ENCODE measurements at regions not wholly inside any gene's neighbourhood (a gene's known extent, or its start where the extent isn't known, plus 50 kb on each side); places are given as distances from the start of the nearest gene placed in this dataset.
A peak's percentile ranks its signal among the peaks of the same experiment; 100 is the strongest.

DNA sequence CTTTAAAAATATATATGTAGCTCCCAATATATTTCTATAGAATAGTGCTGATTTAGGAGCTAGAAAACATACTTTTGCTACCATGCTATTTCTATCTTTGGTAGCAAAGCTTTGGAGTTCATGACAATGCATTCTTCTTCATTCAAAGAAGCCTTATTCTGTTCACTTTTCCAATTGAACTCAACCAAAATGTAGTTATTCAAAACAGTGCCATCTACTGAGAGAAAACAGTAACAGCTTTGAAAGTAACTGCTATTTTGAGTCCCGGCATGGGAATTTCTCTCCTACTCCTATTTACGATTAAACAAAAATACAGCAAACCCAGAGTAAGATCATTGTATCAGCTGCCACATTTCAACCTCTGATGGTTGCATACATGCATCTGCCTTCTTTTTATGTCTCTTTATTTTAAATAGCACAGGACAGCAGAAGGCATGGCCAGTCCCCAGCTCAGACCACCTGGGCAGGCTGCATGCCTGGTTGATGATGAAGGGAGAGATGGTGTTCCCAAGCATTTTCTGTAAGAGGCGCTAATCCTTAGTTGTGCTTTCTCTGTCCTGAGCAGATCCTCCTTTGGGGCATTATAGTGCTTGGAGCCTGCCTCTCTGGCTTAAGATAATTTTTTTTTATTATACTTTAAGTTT lies 69.7 kb upstream of the SULT1C3 start:
- Histone ChIP-seq H3K9me1 (ENCODE audit: control insufficient read depth, insufficient read depth, low read length) (no peaks in the 10 kb centered on the region), H4K20me1 (replicated peaks; ENCODE audit: control insufficient read depth, insufficient read depth, low read length) (no peaks in the 10 kb centered on the region), H3K27ac (ENCODE audit: extremely low read depth, low read depth, low read length) (no peak overlapping the region), H3K9me3 (replicated peaks; ENCODE audit: control insufficient read depth, insufficient read depth, low read depth, low read length) (no peaks in the 10 kb centered on the region), H3K27me3 (ENCODE audit: control insufficient read depth in 2 of 2, insufficient read depth in 2 of 2, low read length in 2 of 2) (no peaks in the 10 kb centered on the region), H3K4me3 (no peak overlapping the region), H2AFZ (ENCODE audit: low read depth, low read length) (no peak overlapping the region), H3K79me2 (ENCODE audit: control insufficient read depth, insufficient read depth, low read length) (no peaks in the 10 kb centered on the region), H3K4me1 (replicated peaks in 1 of 2; ENCODE audit: control insufficient read depth in 2 of 2, insufficient read depth in 2 of 2, low read length in 2 of 2) (no peaks in the 10 kb centered on the region), H3K9ac (ENCODE audit: insufficient read depth in 1 of 2, low read depth in 2 of 2, low read length in 2 of 2) (no peak overlapping the region), H3K4me2 (ENCODE audit: insufficient read depth, low read length) (no peak overlapping the region), H3K36me3 (ENCODE audit: control insufficient read depth, insufficient read depth, low read length) (no peaks in the 10 kb centered on the region)
- FAIRE-seq (peak; percentile 77), ATAC-seq (peak; percentile 56; the same call in 1 of the 3 replicates), DNase-seq (ENCODE audit: extremely low read depth in 1 of 4, low spot score in 3 of 4) (peak in 2 of 4 experiments; percentile 10 to 15)
- WGBS (ENCODE audit: insufficient coverage, low coverage, missing lambda C conversion rate): 7% methylated on average over 3 of the region's 3 CpGs
- ChIA-PET POLR2A (no interaction called here), CTCF (ENCODE audit: low intra/inter-chr PET ratio) (interaction anchor here (1.0 kb wide), 1 partner anchor 234 kb away, joined by 4 read pairs; no protein-coding TSS in a partner anchor)
- in situ Hi-C loops (cut with MboI): no loop called here
- no peak for TF ChIP-seq BCL6 (CRISPR knock-in tag; IDR thresholded peaks at IDR 0.05)
- TF ChIP-seq, protein P1, sequence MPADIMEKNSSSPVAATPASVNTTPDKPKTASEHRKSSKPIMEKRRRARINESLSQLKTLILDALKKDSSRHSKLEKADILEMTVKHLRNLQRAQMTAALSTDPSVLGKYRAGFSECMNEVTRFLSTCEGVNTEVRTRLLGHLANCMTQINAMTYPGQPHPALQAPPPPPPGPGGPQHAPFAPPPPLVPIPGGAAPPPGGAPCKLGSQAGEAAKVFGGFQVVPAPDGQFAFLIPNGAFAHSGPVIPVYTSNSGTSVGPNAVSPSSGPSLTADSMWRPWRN (IDR thresholded peaks at IDR 0.05; ENCODE audit: low read depth): no peak
- no peak for TF ChIP-seq ZNF785 (CRISPR knock-in tag; IDR thresholded peaks at IDR 0.05)
- peak; percentile 14 to 45; a peak in 2 of 4 replicates for TF ChIP-seq RAD21 (CRISPR knock-in tag; conservative IDR thresholded peaks at IDR 0.05 in 1 of 2, IDR thresholded peaks at IDR 0.05 in 1 of 2)
- TF ChIP-seq, protein P2, sequence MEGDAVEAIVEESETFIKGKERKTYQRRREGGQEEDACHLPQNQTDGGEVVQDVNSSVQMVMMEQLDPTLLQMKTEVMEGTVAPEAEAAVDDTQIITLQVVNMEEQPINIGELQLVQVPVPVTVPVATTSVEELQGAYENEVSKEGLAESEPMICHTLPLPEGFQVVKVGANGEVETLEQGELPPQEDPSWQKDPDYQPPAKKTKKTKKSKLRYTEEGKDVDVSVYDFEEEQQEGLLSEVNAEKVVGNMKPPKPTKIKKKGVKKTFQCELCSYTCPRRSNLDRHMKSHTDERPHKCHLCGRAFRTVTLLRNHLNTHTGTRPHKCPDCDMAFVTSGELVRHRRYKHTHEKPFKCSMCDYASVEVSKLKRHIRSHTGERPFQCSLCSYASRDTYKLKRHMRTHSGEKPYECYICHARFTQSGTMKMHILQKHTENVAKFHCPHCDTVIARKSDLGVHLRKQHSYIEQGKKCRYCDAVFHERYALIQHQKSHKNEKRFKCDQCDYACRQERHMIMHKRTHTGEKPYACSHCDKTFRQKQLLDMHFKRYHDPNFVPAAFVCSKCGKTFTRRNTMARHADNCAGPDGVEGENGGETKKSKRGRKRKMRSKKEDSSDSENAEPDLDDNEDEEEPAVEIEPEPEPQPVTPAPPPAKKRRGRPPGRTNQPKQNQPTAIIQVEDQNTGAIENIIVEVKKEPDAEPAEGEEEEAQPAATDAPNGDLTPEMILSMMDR (IDR thresholded peaks at IDR 0.05 in 2 of 3, conservative IDR thresholded peaks at IDR 0.05 in 1 of 3; ENCODE audit: insufficient read depth in 2 of 3, low read depth in 1 of 3, low read length in 3 of 3): peak in 2 of 3 experiments; percentile 26 to 46; a peak in 3 of 6 replicates
- TF ChIP-seq, protein P3, sequence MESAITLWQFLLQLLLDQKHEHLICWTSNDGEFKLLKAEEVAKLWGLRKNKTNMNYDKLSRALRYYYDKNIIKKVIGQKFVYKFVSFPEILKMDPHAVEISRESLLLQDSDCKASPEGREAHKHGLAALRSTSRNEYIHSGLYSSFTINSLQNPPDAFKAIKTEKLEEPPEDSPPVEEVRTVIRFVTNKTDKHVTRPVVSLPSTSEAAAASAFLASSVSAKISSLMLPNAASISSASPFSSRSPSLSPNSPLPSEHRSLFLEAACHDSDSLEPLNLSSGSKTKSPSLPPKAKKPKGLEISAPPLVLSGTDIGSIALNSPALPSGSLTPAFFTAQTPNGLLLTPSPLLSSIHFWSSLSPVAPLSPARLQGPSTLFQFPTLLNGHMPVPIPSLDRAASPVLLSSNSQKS (CRISPR knock-in tag; IDR thresholded peaks at IDR 0.05): no peak
- intact Hi-C loops (cut with micrococcal nuclease): no loop called here
- BruUV-seq (replicated peaks): no TSS peak
